CD14-positive monocyte (primary cell): ENCODE measurements at regions not wholly inside any gene's neighbourhood (a gene's known extent, or its start where the extent isn't known, plus 50 kb on each side); places are given as distances from the start of the nearest gene placed in this dataset.

ENCODE experiments used
- DNase-seq, 3 donors: peaks; one replicate each; pipeline ENCODE4 v3.0.0-alpha.2; 2011 to 2022
- H2AFZ ChIP-seq: 2 replicates; pipeline ENCODE4 v1.6.0; 2012; ENCODE audit warnings: mild to moderate bottlenecking, low read depth, low read length, inconsistent platforms; ENCODE audit not compliant: insufficient read depth, poor library complexity, severe bottlenecking
- H3K27ac ChIP-seq, 2 donors: 1 replicate in 1 of 2; 2 replicates in 1 of 2; pipeline ENCODE4 v1.5.1; 2012 to 2013; ENCODE audit warnings: low read length in 2 of 2, control low read depth in 1 of 2, inconsistent platforms in 1 of 2, low read depth in 1 of 2, mild to moderate bottlenecking in 1 of 2
- H3K27me3 ChIP-seq, 2 donors: one replicate each; pipeline versions ENCODE4 v1.6.0 to v1.6.1; 2011 to 2013; ENCODE audit warnings: low read length in 2 of 2; ENCODE audit not compliant: control insufficient read depth in 2 of 2, insufficient read depth in 2 of 2
- H3K36me3 ChIP-seq, 2 donors: replicated peaks in 1 of 2; 1 replicate in 1 of 2; 2 replicates in 1 of 2; pipeline versions ENCODE4 v1.5.1 to v1.6.1; 2012 to 2013; ENCODE audit warnings: low read length in 2 of 2, control low read depth in 1 of 2, inconsistent platforms in 1 of 2, mild to moderate bottlenecking in 1 of 2; ENCODE audit not compliant: insufficient read depth in 2 of 2, control insufficient read depth in 1 of 2
- H3K4me1 ChIP-seq, 2 donors: 1 replicate in 1 of 2; 2 replicates in 1 of 2; pipeline versions ENCODE4 v1.5.1 to v1.6.1; 2012 to 2013; ENCODE audit warnings: low read length in 2 of 2, control low read depth in 1 of 2, inconsistent platforms in 1 of 2, mild to moderate bottlenecking in 1 of 2, moderate library complexity in 1 of 2; ENCODE audit not compliant: insufficient read depth in 2 of 2, control insufficient read depth in 1 of 2
- H3K4me2 ChIP-seq: replicated peaks from 2 replicates; pipeline ENCODE3; 2012; ENCODE audit warnings: low read length, moderate library complexity, mild to moderate bottlenecking; ENCODE audit not compliant: poor library complexity, severe bottlenecking; ENCODE audit errors: extremely low read depth
- H3K4me3 ChIP-seq, 3 experiments: fragments of 200-600 bp in 1 of 3; sonication (generic) in 1 of 3; replicated peaks in 1 of 3; 1 replicate in 2 of 3; 2 replicates in 1 of 3; pipeline ENCODE4 v1.5.1; 2011 to 2013; ENCODE audit warnings: low read length in 3 of 3, mild to moderate bottlenecking in 3 of 3, control low read depth in 2 of 3, low read depth in 2 of 3, inconsistent platforms in 1 of 3, moderate library complexity in 1 of 3
- H3K79me2 ChIP-seq: 2 replicates; pipeline ENCODE4 v1.6.0; 2012; ENCODE audit warnings: mild to moderate bottlenecking, control low read depth, inconsistent platforms, low read length, moderate library complexity; ENCODE audit not compliant: insufficient read depth
- H3K9ac ChIP-seq: 2 replicates; pipeline ENCODE4 v1.6.0; 2017; ENCODE audit warnings: low read length, mild to moderate bottlenecking; ENCODE audit not compliant: insufficient read depth, poor library complexity, severe bottlenecking
- H3K9me3 ChIP-seq, 2 donors: replicated peaks in 1 of 2; 1 replicate in 1 of 2; 2 replicates in 1 of 2; pipeline versions ENCODE4 v1.5.1 to v1.6.1; 2012 to 2013; ENCODE audit warnings: low read length in 2 of 2, control low read depth in 1 of 2; ENCODE audit not compliant: control insufficient read depth in 1 of 2, insufficient read depth in 1 of 2
- H4K20me1 ChIP-seq: 2 replicates; pipeline ENCODE4 v1.6.0; 2012; ENCODE audit warnings: mild to moderate bottlenecking, low read length, control low read depth, moderate library complexity; ENCODE audit not compliant: insufficient read depth
- H3K27ac Mint-ChIP-seq, 7 donors: one replicate each; pipeline ENCODE4 v1.8.0; 2020; ENCODE audit warnings: mild to moderate bottlenecking in 7 of 7, mixed read lengths in 7 of 7, moderate library complexity in 6 of 7, inconsistent platforms in 2 of 7
- H3K27me3 Mint-ChIP-seq, 3 donors: one replicate each; pipeline ENCODE4 v1.8.0; 2021 to 2022; ENCODE audit warnings: low read depth in 3 of 3, mild to moderate bottlenecking in 3 of 3, mixed read lengths in 3 of 3, moderate library complexity in 3 of 3, inconsistent platforms in 1 of 3
- H3K36me3 Mint-ChIP-seq, 2 donors: one replicate each; pipeline ENCODE4 v1.8.0; 2020; ENCODE audit warnings: mixed read lengths in 2 of 2, inconsistent platforms in 1 of 2, mild to moderate bottlenecking in 1 of 2
- H3K4me1 Mint-ChIP-seq: one replicate; pipeline ENCODE4 v1.8.0; 2020; ENCODE audit warnings: mild to moderate bottlenecking, mixed read lengths
- H3K4me3 Mint-ChIP-seq, 2 donors: one replicate each; pipeline ENCODE4 v1.8.0; 2020; ENCODE audit warnings: mild to moderate bottlenecking in 2 of 2, mixed read lengths in 2 of 2, moderate library complexity in 1 of 2
- H3K9me3 Mint-ChIP-seq, 7 donors: one replicate each; pipeline ENCODE4 v1.8.0; 2020 to 2022; ENCODE audit warnings: mixed read lengths in 7 of 7, mild to moderate bottlenecking in 6 of 7, moderate library complexity in 6 of 7, inconsistent platforms in 2 of 7
- WGBS: methylation state at CpG from one replicate; pipeline ENCODE4 v1.1.5; 2013; ENCODE audit warnings: missing lambda C conversion rate; ENCODE audit not compliant: insufficient coverage; 5-methylcytosine and 5-hydroxymethylcytosine counted together
- intact Hi-C, 2 donors: fragments of 100-400 bp; cut with micrococcal nuclease; formaldehyde crosslinking; loops; one replicate each; pipeline versions ENCODE4 v1.15.0 to v1.15.1; 2023
- TF ChIP-seq, protein P1 (sequence below): fragments of 200-600 bp; IDR thresholded peaks from one replicate; pipeline ENCODE4 v1.8.0; 2022; ENCODE audit warnings: antibody characterized with exemption, mild to moderate bottlenecking

DNA sequence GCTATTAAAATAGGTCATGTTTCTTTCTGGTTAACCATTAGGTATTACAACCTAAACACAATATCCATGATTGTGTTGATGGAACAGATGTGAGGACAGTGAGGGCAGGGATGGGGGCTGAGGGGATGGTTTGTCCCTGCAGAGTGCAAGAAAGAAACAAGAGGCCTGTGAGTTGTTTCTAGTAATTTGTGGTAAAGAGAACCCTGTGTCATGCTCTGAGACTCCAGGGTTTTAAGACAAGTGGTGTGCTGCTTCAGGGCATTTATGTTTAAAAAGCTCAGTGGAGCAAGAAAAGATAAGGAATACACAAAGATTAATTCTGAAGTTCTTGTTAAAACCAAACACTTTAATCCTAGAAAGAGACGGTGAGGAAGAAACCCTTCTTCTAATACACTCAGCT is 656.5 kb downstream of the TLE1 start:
- H3K9ac ChIP-seq: no peak overlapping the region
- Mint-ChIP-seq H3K36me3 (no peaks in the 10 kb centered on the region), H3K4me3 (no peak overlapping the region), H3K27me3 (peaks cover 0 to 3% (median 2%) of the 10 kb centered on the region in 3 donors), H3K27ac (no peak overlapping the region), H3K4me1 (no peaks in the 10 kb centered on the region), H3K9me3 (peaks cover 0 to 5% (median 2%) of the 10 kb centered on the region in 7 donors)
- H3K4me1 ChIP-seq: no peaks in the 10 kb centered on the region
- H3K4me2 ChIP-seq: no peak overlapping the region
- no peaks in the 10 kb centered on the region for H3K9me3 ChIP-seq
- WGBS: no CpG with 5 or more reads among the region's 1 CpG
- H3K27ac ChIP-seq: no peak overlapping the region
- H3K36me3 ChIP-seq: no peaks in the 10 kb centered on the region
- no peak overlapping the region for H3K4me3 ChIP-seq
- no peaks in the 10 kb centered on the region for H3K27me3 ChIP-seq
- TF ChIP-seq, protein P1, sequence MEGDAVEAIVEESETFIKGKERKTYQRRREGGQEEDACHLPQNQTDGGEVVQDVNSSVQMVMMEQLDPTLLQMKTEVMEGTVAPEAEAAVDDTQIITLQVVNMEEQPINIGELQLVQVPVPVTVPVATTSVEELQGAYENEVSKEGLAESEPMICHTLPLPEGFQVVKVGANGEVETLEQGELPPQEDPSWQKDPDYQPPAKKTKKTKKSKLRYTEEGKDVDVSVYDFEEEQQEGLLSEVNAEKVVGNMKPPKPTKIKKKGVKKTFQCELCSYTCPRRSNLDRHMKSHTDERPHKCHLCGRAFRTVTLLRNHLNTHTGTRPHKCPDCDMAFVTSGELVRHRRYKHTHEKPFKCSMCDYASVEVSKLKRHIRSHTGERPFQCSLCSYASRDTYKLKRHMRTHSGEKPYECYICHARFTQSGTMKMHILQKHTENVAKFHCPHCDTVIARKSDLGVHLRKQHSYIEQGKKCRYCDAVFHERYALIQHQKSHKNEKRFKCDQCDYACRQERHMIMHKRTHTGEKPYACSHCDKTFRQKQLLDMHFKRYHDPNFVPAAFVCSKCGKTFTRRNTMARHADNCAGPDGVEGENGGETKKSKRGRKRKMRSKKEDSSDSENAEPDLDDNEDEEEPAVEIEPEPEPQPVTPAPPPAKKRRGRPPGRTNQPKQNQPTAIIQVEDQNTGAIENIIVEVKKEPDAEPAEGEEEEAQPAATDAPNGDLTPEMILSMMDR: no peak
- DNase-seq: no peak
- no peaks in the 10 kb centered on the region for H4K20me1 ChIP-seq
- intact Hi-C loops: no loop called here
- H2AFZ ChIP-seq: no peak overlapping the region
- H3K79me2 ChIP-seq: no peaks in the 10 kb centered on the region

DNA sequence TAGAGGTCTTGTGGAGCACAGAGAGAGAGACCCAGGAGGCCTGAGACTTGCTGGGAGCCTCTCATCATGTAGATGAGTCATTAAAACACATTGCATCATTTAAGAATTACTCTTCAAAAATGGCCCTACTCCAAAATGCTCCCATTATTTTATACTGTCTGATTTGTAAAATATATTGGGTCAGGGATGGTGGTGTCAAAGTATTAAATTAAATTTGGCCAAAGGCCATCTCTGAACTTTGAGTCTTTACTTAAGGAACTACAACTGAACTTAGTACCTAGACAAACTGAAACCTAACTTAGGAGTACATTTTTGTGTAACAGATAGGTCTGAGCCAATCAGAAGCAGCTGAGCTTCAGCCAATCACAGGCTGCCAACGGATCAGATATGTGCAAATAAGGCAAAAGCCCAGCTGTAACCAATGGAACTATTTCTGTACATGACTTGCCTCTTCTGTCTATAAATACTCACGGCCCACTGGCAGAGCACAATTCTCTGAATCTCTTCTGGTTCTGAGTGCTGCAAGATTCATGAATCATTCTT is 657.2 kb downstream of the TLE1 start:
- H3K9me3 ChIP-seq: no peaks in the 10 kb centered on the region
- TF ChIP-seq, protein P1: no peak
- H3K27me3 ChIP-seq: no peaks in the 10 kb centered on the region
- no peak for DNase-seq
- no peak overlapping the region for H3K27ac ChIP-seq
- H3K36me3 ChIP-seq: no peaks in the 10 kb centered on the region
- Mint-ChIP-seq H3K27ac (no peak overlapping the region), H3K4me1 (no peaks in the 10 kb centered on the region), H3K9me3 (peaks cover 0 to 5% (median 2%) of the 10 kb centered on the region in 7 donors), H3K36me3 (no peaks in the 10 kb centered on the region), H3K4me3 (no peak overlapping the region), H3K27me3 (peaks cover 0 to 3% (median 2%) of the 10 kb centered on the region in 3 donors)
- 95% methylated on average over 2 of the region's 2 CpGs for WGBS
- H3K9ac ChIP-seq: no peak overlapping the region
- H3K4me2 ChIP-seq: no peak overlapping the region
- no peaks in the 10 kb centered on the region for H4K20me1 ChIP-seq
- intact Hi-C loops: no loop called here
- H3K79me2 ChIP-seq: no peaks in the 10 kb centered on the region
- no peaks in the 10 kb centered on the region for H3K4me1 ChIP-seq
- H3K4me3 ChIP-seq: no peak overlapping the region
- H2AFZ ChIP-seq: no peak overlapping the region
